ENCODE measurements at regions not wholly inside any gene's neighbourhood (a gene's known extent, or its start where the extent isn't known, plus 50 kb on each side); places are given as distances from the start of the nearest gene placed in this dataset.
A peak's percentile ranks its signal among the peaks of the same experiment; 100 is the strongest.

DNA sequence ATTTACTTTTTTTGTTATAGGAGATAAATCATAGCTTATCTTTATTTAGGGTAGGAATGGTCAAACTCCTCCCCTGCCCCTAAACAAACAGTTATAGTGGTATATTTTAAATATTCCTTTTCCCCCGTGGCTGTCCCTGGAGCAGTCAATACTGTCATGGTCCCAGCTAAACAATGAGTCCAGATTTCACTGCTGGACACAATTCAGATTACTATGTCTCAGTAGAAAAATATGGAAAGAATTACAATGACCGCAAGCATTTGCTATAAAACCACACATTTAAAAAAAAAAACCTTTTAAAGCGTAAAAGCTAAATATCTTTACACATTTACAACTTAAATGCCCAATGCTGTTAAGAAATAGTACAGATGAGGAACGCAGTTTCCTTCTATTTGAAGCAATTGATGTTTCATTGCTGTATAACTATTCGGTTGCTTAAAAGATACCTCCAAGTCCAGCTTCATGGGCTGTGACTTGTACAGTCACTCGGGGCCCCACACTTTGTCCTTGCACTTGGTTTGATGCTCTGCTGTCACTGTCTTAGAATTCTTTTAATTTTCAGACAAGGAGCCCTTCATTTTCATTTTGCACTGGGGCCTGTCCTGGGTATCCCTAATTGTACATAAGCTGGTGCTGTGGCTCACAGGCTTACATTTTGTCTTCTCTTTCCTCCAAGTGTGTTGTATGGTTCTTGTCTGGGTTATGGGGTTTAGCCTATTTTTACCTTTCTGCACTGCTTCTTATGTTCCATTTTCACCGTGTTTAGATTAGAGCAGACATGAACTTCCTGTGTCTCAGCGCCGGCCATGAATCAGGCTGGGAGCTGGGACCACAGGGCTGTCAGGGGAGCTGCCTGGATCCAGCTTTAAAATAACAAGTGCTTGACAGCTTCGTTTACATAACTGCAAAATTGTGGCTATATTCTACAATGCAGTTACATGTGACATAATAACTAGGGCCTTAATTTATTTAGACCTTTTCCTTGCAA lies 530.2 kb upstream of the FZD8 start:
- DNase-seq (ENCODE audit: low spot score) = no peak

DNA sequence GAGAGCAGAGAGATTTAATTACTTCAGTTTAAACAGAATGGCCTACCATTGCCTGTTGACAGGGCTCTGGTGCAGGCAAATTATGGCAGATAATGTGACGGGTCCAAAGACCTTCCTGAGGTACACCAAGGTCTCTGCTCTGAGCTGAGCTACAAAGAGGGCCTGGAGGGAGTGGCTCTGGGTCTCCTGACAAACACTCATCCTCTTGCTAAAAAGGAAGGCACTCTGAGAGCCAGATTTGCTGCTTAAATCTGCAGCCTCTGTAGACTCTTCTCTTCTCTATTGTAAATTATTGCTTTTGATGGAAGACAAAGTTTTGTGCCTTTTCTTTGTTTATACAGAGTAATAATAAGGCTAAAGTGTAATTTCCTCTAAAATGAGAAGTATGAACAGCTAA lies 529.5 kb upstream of the FZD8 start:
- DNase-seq (ENCODE audit: low spot score) = no peak

GRCh38 chr10:36170943-36171501 lies 528.9 kb upstream of the FZD8 start:
- DNase-seq (ENCODE audit: low spot score) = no peak

DNA sequence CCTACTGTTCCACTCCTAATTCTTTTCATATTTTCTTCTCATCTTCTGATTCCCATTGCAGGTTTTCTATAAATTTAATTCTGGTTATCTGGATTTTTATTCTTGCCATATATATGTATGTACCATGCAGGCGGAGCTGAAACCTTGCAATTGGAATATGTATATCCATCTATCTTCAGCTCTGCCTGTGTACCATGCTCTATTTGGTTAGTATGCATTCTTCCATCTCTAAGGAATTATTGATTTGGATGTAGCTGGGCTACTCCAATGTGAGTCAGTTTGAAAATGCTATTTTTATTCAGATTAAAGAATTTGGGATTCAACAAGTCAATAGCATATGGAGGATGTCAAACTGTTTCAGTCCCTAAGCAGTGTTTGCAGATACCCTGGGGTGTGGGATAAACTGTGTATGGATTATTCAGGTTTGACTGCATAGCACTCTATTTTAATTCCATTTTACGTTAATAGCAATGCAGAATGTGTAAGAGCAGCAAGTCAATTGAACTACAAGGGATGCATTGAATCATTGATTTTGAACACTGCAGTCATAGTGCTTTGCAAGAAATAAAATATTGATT lies 528.1 kb upstream of the FZD8 start:
- no peak for DNase-seq (ENCODE audit: low spot score)

- DNase-seq (ENCODE audit: low spot score) = no peak
These were observed 526.7 kb upstream of the FZD8 start for GRCh38 chr10:36168777-36169176.

GRCh38 chr10:36164556-36165504 lies 522.7 kb upstream of the FZD8 start:
- no peak for DNase-seq (ENCODE audit: low spot score)

- no peak for DNase-seq (ENCODE audit: low spot score)
These were observed 521.7 kb upstream of the FZD8 start for GRCh38 chr10:36163827-36164226.

GRCh38 chr10:36157486-36157885 lies 515.4 kb upstream of the FZD8 start:
- DNase-seq (ENCODE audit: low spot score) = no peak

GRCh38 chr10:36148207-36148606 lies 506.1 kb upstream of the FZD8 start:
- no peak for DNase-seq (ENCODE audit: low spot score)

- DNase-seq (ENCODE audit: low spot score) = no peak
These were observed 505.4 kb upstream of the FZD8 start for GRCh38 chr10:36147529-36147928.

GRCh38 chr10:36141856-36142560 lies 499.9 kb upstream of the FZD8 start:
- DNase-seq (ENCODE audit: low spot score) = peak; percentile 11

GRCh38 chr10:36129051-36129450 lies 487.0 kb upstream of the FZD8 start:
- no peak for DNase-seq (ENCODE audit: low spot score)

DNA sequence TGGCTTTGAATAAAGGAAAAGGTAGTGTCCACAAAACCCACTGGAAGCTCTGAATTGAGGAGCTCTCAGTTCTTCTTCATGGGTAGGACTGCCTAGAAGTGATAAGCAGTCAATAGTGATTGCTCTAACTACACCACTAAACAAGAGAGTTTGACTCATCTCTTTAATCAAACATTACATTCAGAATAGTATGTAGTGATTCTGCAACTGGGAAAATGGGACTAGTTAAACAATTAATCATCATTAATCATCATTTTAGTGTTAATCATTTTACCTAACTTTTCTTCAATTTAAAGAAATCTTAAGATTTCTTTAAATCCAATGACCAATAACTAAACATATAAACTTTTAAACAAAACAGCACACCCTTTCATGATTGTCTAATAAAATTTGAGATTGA lies 484.0 kb upstream of the FZD8 start:
- DNase-seq (ENCODE audit: low spot score) = no peak

- DNase-seq (ENCODE audit: low spot score) = no peak
These were observed 477.4 kb upstream of the FZD8 start for GRCh38 chr10:36119455-36119854.

GRCh38 chr10:36118314-36118713 lies 476.2 kb upstream of the FZD8 start:
- DNase-seq (ENCODE audit: low spot score) = no peak

DNA sequence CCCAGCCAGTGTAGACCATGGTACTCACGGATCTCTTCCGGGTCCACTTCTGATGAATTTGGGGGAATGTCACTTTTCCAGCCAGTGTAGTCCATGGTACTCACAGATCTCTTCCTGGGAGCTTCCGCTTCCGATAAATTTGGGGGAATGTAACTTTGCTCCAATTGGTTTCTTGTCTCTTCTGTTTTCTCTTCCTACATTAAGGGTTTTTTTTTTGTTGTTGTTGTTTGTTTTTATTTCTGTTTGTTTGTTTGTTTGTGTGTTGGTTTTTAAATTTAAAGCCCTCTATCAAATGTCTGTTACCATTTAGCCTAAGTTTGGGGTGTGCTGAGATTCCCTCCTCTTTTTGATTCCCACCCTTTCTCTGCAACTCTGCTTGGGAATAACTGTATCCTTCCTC lies 475.8 kb upstream of the FZD8 start:
- DNase-seq (ENCODE audit: low spot score) = no peak

GRCh38 chr10:36117231-36117630 lies 475.1 kb upstream of the FZD8 start:
- DNase-seq (ENCODE audit: low spot score) = no peak

DNA sequence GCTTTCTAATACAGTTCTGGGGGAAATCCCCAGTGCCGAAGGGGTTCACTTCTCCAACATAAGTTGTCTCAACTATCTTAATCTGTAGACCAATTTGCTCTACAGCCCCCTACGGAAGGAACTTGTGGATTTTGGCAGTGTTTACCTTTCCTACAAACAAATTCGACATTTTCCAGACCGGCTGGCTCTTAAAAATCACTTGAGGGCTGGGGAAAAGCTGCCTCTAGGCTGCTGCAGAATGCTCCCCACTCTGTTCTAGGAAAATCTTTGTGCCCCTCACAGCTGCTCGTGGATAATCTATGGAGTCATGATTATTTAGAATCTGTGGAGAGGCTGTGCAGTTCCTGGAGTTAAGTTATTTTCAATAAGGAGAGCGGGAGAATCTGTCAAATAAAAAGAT lies 474.6 kb upstream of the FZD8 start:
- no peak for DNase-seq (ENCODE audit: low spot score)

GRCh38 chr10:36116040-36116439 lies 473.9 kb upstream of the FZD8 start:
- DNase-seq (ENCODE audit: low spot score) = no peak

DNA sequence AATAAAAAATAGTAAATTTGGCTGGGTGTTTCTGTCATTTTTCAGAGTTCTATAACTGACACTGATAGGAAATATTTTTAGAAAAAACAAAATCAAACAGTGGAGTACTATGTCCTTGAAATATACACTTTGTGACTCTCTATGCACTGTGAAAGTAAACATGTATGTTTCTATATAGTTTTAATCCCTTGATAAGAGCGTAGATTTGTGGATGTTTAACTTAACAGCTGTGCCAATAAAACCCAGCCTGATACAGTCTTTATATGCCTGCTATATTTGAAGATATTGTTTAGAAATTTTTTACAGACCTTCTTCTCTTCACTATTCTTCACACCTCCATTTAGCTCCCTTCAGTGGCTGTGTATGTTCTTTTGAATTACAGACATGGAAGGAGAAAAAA lies 473.3 kb upstream of the FZD8 start:
- no peak for DNase-seq (ENCODE audit: low spot score)

DNA sequence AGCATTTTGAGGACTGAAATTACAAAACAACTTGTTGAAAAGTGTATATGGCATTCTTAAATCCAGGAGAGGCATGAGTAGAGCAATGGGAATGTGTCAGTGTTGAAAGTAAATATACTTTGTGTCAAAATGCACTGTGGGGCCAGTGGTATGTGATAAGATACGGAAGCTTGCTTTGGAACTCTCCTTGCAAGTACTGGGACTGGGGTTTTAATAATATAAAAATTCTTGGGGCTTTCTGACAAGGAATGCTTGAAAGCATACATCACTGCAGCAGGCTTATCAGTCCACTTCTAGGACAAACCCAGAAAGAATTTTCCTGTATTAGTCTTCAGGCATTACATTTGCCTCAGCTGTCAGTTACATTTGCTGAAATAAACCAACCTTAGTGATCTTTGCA lies 472.8 kb upstream of the FZD8 start:
- DNase-seq (ENCODE audit: low spot score) = no peak

Data from Ammon's horn (tissue), 1 donor.